KMS-11 (cell line): ENCODE measurements at regions not wholly inside any gene's neighbourhood (a gene's known extent, or its start where the extent isn't known, plus 50 kb on each side); places are given as distances from the start of the nearest gene placed in this dataset.

Experiments used
- H2AFZ ChIP-seq: fragments of 200-600 bp; sonication (generic); 2 replicates; pipeline ENCODE4 v1.6.1; 2016; ENCODE audit warnings: antibody characterized with exemption, mixed run types, low read depth
- H3K27ac ChIP-seq: fragments of 200-600 bp; sonication (generic); 2 replicates; pipeline ENCODE4 v1.6.1; 2016; ENCODE audit warnings: mild to moderate bottlenecking, mixed run types
- H3K27me3 ChIP-seq: fragments of 200-600 bp; sonication (generic); 2 replicates; pipeline ENCODE4 v1.6.1; 2017; ENCODE audit warnings: mild to moderate bottlenecking, low read depth, mixed run types, moderate library complexity; ENCODE audit not compliant: insufficient read depth
- H3K36me3 ChIP-seq: fragments of 200-600 bp; sonication (generic); 2 replicates; pipeline ENCODE4 v1.6.1; 2017; ENCODE audit warnings: mild to moderate bottlenecking, mixed run types; ENCODE audit not compliant: insufficient read depth
- H3K4me1 ChIP-seq: fragments of 200-600 bp; sonication (generic); 2 replicates; pipeline ENCODE4 v1.6.1; 2016; ENCODE audit warnings: mild to moderate bottlenecking, low read depth, mixed run types; ENCODE audit not compliant: poor library complexity, severe bottlenecking
- H3K4me2 ChIP-seq: fragments of 200-600 bp; sonication (generic); 2 replicates; pipeline ENCODE4 v1.7.0; 2016; ENCODE audit warnings: mild to moderate bottlenecking, mixed run types
- H3K4me3 ChIP-seq: fragments of 200-600 bp; sonication (generic); IDR thresholded peaks from 2 replicates; pipeline ENCODE4 v1.6.1; 2017; ENCODE audit warnings: low read depth, low read length, mixed read lengths; ENCODE audit not compliant: insufficient read depth
- H3K79me2 ChIP-seq: fragments of 200-600 bp; sonication (generic); 2 replicates; pipeline ENCODE4 v1.6.1; 2016; ENCODE audit warnings: low read depth, mixed run types; ENCODE audit not compliant: insufficient read depth
- H3K9ac ChIP-seq: fragments of 200-600 bp; sonication (generic); 2 replicates; pipeline ENCODE4 v1.6.1; 2016; ENCODE audit warnings: mild to moderate bottlenecking, mixed run types
- H4K20me1 ChIP-seq: fragments of 200-600 bp; sonication (generic); 2 replicates; pipeline ENCODE4 v1.6.1; 2016; ENCODE audit warnings: mild to moderate bottlenecking, mixed run types; ENCODE audit not compliant: insufficient read depth
- TF ChIP-seq, protein P1 (sequence below): fragments of 200-600 bp; sonication (generic); conservative IDR thresholded peaks from 2 replicates; pipeline ENCODE4 v1.6.1; 2017; ENCODE audit warnings: low read depth, mild to moderate bottlenecking, antibody characterized with exemption, low read length, moderate library complexity, mixed read lengths

GRCh38 chr2:13481201-13481600 is 764.5 kb downstream of the TRIB2 start:
- TF ChIP-seq, protein P1, sequence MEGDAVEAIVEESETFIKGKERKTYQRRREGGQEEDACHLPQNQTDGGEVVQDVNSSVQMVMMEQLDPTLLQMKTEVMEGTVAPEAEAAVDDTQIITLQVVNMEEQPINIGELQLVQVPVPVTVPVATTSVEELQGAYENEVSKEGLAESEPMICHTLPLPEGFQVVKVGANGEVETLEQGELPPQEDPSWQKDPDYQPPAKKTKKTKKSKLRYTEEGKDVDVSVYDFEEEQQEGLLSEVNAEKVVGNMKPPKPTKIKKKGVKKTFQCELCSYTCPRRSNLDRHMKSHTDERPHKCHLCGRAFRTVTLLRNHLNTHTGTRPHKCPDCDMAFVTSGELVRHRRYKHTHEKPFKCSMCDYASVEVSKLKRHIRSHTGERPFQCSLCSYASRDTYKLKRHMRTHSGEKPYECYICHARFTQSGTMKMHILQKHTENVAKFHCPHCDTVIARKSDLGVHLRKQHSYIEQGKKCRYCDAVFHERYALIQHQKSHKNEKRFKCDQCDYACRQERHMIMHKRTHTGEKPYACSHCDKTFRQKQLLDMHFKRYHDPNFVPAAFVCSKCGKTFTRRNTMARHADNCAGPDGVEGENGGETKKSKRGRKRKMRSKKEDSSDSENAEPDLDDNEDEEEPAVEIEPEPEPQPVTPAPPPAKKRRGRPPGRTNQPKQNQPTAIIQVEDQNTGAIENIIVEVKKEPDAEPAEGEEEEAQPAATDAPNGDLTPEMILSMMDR, result no peak
- Histone ChIP-seq H3K4me1 (no peaks in the 10 kb centered on the region), H3K9ac (no peak overlapping the region), H3K27me3 (no peaks in the 10 kb centered on the region), H4K20me1 (no peaks in the 10 kb centered on the region), H2AFZ (no peak overlapping the region), H3K27ac (no peak overlapping the region), H3K4me2 (no peak overlapping the region), H3K79me2 (no peaks in the 10 kb centered on the region), H3K36me3 (no peaks in the 10 kb centered on the region), H3K4me3 (no peak overlapping the region)

DNA sequence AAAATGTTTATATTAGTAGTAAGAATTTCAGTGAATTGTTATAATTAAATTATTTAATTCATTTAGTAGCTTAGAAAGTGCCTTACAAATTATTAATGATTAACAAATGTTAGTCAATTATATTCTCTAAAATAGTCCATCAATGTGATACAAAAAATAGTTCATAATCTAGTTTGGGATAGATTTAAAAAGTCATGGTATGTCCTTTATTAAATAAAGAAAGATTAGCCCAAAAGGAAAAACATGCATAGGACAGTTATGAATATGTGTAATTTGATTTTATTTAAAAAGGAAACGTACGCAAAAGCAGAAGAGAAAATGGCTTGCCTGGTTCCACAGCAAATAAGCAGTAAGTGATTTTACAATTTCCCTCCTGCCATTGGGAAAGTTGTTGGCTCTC is 768.5 kb downstream of the TRIB2 start:
- Histone ChIP-seq H3K4me1 (no peaks in the 10 kb centered on the region), H3K27me3 (no peaks in the 10 kb centered on the region), H3K9ac (no peak overlapping the region), H3K4me2 (no peak overlapping the region), H4K20me1 (no peaks in the 10 kb centered on the region), H2AFZ (no peak overlapping the region), H3K27ac (no peak overlapping the region), H3K36me3 (no peaks in the 10 kb centered on the region), H3K4me3 (no peak overlapping the region), H3K79me2 (no peaks in the 10 kb centered on the region)
- TF ChIP-seq, protein P1, result no peak

DNA sequence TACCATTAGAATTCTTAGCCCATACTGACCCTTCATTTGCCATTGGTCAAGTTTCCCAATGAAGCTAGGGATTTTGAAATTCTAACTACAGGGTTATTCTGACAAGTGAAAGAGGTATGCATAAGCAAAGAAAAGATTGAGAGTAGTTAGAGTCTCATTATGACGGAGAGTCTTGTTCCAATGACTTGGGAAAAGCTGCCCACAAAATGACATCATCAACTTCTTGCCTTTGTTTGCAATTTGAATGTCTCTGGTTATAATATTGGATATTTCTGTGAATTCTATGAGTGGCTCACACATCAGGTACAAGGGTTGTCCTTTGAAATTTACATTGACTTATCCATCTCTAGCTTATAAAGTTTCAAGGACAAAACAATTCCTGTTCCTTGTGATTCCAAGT is 772.2 kb downstream of the TRIB2 start:
- no peaks in the 10 kb centered on the region for H3K27me3 ChIP-seq
- no peak overlapping the region for H2AFZ ChIP-seq
- H3K4me3 ChIP-seq, result no peak overlapping the region
- H3K79me2 ChIP-seq, result no peaks in the 10 kb centered on the region
- no peak overlapping the region for H3K4me2 ChIP-seq
- H3K27ac ChIP-seq, result no peak overlapping the region
- no peak overlapping the region for H3K9ac ChIP-seq
- H4K20me1 ChIP-seq, result no peaks in the 10 kb centered on the region
- TF ChIP-seq, protein P1, result no peak
- H3K36me3 ChIP-seq, result no peaks in the 10 kb centered on the region
- no peaks in the 10 kb centered on the region for H3K4me1 ChIP-seq

DNA sequence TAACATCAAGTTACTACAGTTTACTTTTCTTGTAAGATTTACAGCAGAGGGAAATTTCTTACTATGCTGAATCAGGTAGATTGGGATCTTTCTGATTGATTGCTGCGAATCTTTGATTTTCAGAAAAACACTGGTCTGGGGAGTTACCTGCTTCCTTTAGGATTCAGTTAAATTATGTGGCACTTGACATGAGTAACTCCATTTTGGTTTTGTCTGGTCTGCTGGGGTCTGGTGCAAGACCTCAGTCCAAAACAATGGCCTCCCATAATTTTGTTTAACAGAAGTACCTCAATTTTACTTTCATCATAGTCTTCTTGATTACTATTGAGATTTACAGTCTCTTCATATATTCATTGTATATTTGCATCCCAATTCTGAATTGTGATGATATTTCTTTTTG is 775.5 kb downstream of the TRIB2 start:
- TF ChIP-seq, protein P1, result no peak
- Histone ChIP-seq H4K20me1 (no peaks in the 10 kb centered on the region), H3K4me3 (no peak overlapping the region), H3K9ac (no peak overlapping the region), H3K27me3 (no peaks in the 10 kb centered on the region), H3K36me3 (no peaks in the 10 kb centered on the region), H2AFZ (no peak overlapping the region), H3K4me2 (no peak overlapping the region), H3K4me1 (no peaks in the 10 kb centered on the region), H3K79me2 (no peaks in the 10 kb centered on the region), H3K27ac (no peak overlapping the region)

GRCh38 chr2:13495051-13495450 is 778.3 kb downstream of the TRIB2 start:
- no peak overlapping the region for H2AFZ ChIP-seq
- H3K36me3 ChIP-seq, result no peaks in the 10 kb centered on the region
- H3K9ac ChIP-seq, result no peak overlapping the region
- H3K79me2 ChIP-seq, result no peaks in the 10 kb centered on the region
- H3K27ac ChIP-seq, result no peak overlapping the region
- H3K4me1 ChIP-seq, result no peaks in the 10 kb centered on the region
- no peaks in the 10 kb centered on the region for H4K20me1 ChIP-seq
- H3K4me2 ChIP-seq, result no peak overlapping the region
- TF ChIP-seq, protein P1, result no peak
- no peak overlapping the region for H3K4me3 ChIP-seq
- no peaks in the 10 kb centered on the region for H3K27me3 ChIP-seq
